Naive thymus-derived CD4-positive, alpha-beta T cell (primary cell): ENCODE measurements at regions not wholly inside any gene's neighbourhood (a gene's known extent, or its start where the extent isn't known, plus 50 kb on each side); places are given as distances from the start of the nearest gene placed in this dataset.
"Not testable (repeated sequence)": the region's sequence is repeated elsewhere in the genome, so short reads cannot be mapped to it uniquely, and the experiment has no call there.

Source experiments
- ATAC-seq: fragments of 150-1000 bp; cut with Tn5 transposase; 2 replicates; pipeline ENCODE4 v1.10.0; 2021; ENCODE audit warnings: mild to moderate bottlenecking, moderate library complexity
- CTCF ChIA-PET: fragments of 350-600 bp; sonication (Branson Sonifier 250); formaldehyde crosslinking; loops from one replicate; lab custom pipeline; 2021; ENCODE audit warnings: antibody characterized with exemption; lab: Charles Lee
- POLR2A ChIA-PET: fragments of 350-600 bp; sonication (Branson Sonifier 250); formaldehyde crosslinking; loops from one replicate; lab custom pipeline; 2021; ENCODE audit warnings: antibody characterized with exemption, inconsistent platforms; lab: Charles Lee
- DNase-seq, 9 donors: peaks; one replicate each; pipeline versions ENCODE4 v3.0.0 to v3.0.0-alpha.2; 2020 to 2022; ENCODE audit warnings: mixed read lengths in 1 of 9
- H3K27ac ChIP-seq: one replicate; pipeline ENCODE4 v1.7.0; 2013; ENCODE audit warnings: mild to moderate bottlenecking, low read depth, low read length, moderate library complexity
- H3K27me3 ChIP-seq, 2 donors: one replicate each; pipeline ENCODE4 v1.7.0; 2013; ENCODE audit warnings: low read length in 2 of 2, mild to moderate bottlenecking in 2 of 2, moderate library complexity in 2 of 2; ENCODE audit not compliant: control insufficient read depth in 2 of 2, insufficient read depth in 2 of 2
- H3K36me3 ChIP-seq, 3 experiments: 1 replicate in 2 of 3; 2 replicates in 1 of 3; pipeline ENCODE4 v1.7.0; 2013; ENCODE audit warnings: low read length in 3 of 3, mild to moderate bottlenecking in 3 of 3, moderate library complexity in 1 of 3; ENCODE audit not compliant: insufficient read depth in 3 of 3, control insufficient read depth in 2 of 3
- H3K4me1 ChIP-seq, 2 donors: one replicate each; pipeline ENCODE4 v1.7.0; 2013; ENCODE audit warnings: low read length in 2 of 2, mild to moderate bottlenecking in 2 of 2, moderate library complexity in 1 of 2; ENCODE audit not compliant: control insufficient read depth in 2 of 2, insufficient read depth in 2 of 2
- H3K4me3 ChIP-seq: 2 replicates; pipeline ENCODE4 v1.7.0; 2013; ENCODE audit warnings: mild to moderate bottlenecking, low read length
- H3K9me3 ChIP-seq, 3 experiments: 1 replicate in 2 of 3; 2 replicates in 1 of 3; pipeline ENCODE4 v1.7.0; 2013; ENCODE audit warnings: low read length in 3 of 3; ENCODE audit not compliant: control insufficient read depth in 2 of 3
- H3K27ac Mint-ChIP-seq, 9 donors: one replicate each; pipeline ENCODE4 v1.8.0; 2020 to 2022; ENCODE audit warnings: mixed read lengths in 9 of 9, mild to moderate bottlenecking in 8 of 9, moderate library complexity in 5 of 9, inconsistent platforms in 2 of 9
- H3K27me3 Mint-ChIP-seq, 5 donors: one replicate each; pipeline ENCODE4 v1.8.0; 2021 to 2022; ENCODE audit warnings: mixed read lengths in 5 of 5, mild to moderate bottlenecking in 1 of 5
- H3K36me3 Mint-ChIP-seq, 5 donors: one replicate each; pipeline ENCODE4 v1.8.0; 2020 to 2022; ENCODE audit warnings: mixed read lengths in 5 of 5, mild to moderate bottlenecking in 3 of 5, inconsistent platforms in 1 of 5
- H3K4me1 Mint-ChIP-seq, 7 donors: one replicate each; pipeline ENCODE4 v1.8.0; 2020 to 2022; ENCODE audit warnings: mixed read lengths in 7 of 7, mild to moderate bottlenecking in 3 of 7, inconsistent platforms in 1 of 7
- H3K4me3 Mint-ChIP-seq, 10 donors: one replicate each; pipeline ENCODE4 v1.8.0; 2020 to 2022; ENCODE audit warnings: mild to moderate bottlenecking in 10 of 10, mixed read lengths in 10 of 10, moderate library complexity in 6 of 10, inconsistent platforms in 2 of 10
- H3K9me3 Mint-ChIP-seq, 11 donors: one replicate each; pipeline ENCODE4 v1.8.0; 2020 to 2022; ENCODE audit warnings: mixed read lengths in 11 of 11, mild to moderate bottlenecking in 4 of 11, inconsistent platforms in 1 of 11, moderate library complexity in 1 of 11
- intact Hi-C, 2 donors: fragments of 100-400 bp; cut with micrococcal nuclease; formaldehyde crosslinking; loops; one replicate each; pipeline ENCODE4 v1.15.1; 2023

- Histone ChIP-seq H3K9me3 (peaks cover 0 to 10% (median 0%) of the 10 kb centered on the region in 3 experiments), H3K36me3 (no peaks in the 10 kb centered on the region), H3K27me3 (no peaks in the 10 kb centered on the region), H3K4me3 (no peak overlapping the region), H3K4me1 (no peaks in the 10 kb centered on the region), H3K27ac (no peak overlapping the region)
- POLR2A ChIA-PET = no interaction called here
- Mint-ChIP-seq H3K4me1 (no peaks in the 10 kb centered on the region), H3K27ac (no peak overlapping the region), H3K27me3 (no peaks in the 10 kb centered on the region), H3K4me3 (no peak overlapping the region), H3K36me3 (no peaks in the 10 kb centered on the region), H3K9me3 (peaks cover 2 to 26% (median 10%) of the 10 kb centered on the region in 11 donors)
- CTCF ChIA-PET = no interaction called here
- DNase-seq = no peak
- intact Hi-C loops = no loop called here
- ATAC-seq = no peak
These were observed 334.8 kb upstream of the NMUR2 start for GRCh38 chr5:152739916-152740315.

GRCh38 chr5:152741126-152741525, 336.0 kb upstream of the NMUR2 start:
- H3K27ac Mint-ChIP-seq, H3K4me1 Mint-ChIP-seq, H3K4me3 ChIP-seq, H3K4me1 ChIP-seq, ATAC-seq, H3K27ac ChIP-seq, H3K4me3 Mint-ChIP-seq, intact Hi-C loops, CTCF ChIA-PET, H3K36me3 ChIP-seq, DNase-seq, H3K27me3 ChIP-seq, H3K27me3 Mint-ChIP-seq, H3K36me3 Mint-ChIP-seq, POLR2A ChIA-PET: not testable (repeated sequence)
- H3K9me3 Mint-ChIP-seq = peaks cover 2 to 20% (median 10%) of the 10 kb centered on the region in 11 donors
- peaks cover 0 to 10% (median 0%) of the 10 kb centered on the region in 3 experiments for H3K9me3 ChIP-seq

GRCh38 chr5:152787709-152788217, 382.7 kb upstream of the NMUR2 start:
- H3K27me3 ChIP-seq, H3K27me3 Mint-ChIP-seq, H3K9me3 ChIP-seq, POLR2A ChIA-PET, H3K36me3 Mint-ChIP-seq, DNase-seq, H3K27ac ChIP-seq, H3K36me3 ChIP-seq, CTCF ChIA-PET, H3K4me1 Mint-ChIP-seq, H3K27ac Mint-ChIP-seq, intact Hi-C loops, ATAC-seq, H3K4me3 ChIP-seq, H3K4me3 Mint-ChIP-seq, H3K4me1 ChIP-seq: not testable (repeated sequence)
- H3K9me3 Mint-ChIP-seq = peaks cover 2 to 28% (median 11%) of the 10 kb centered on the region in 11 donors

- no peaks in the 10 kb centered on the region for H3K36me3 ChIP-seq
- no peaks in the 10 kb centered on the region for H3K36me3 Mint-ChIP-seq
- CTCF ChIA-PET = no interaction called here
- DNase-seq = no peak
- intact Hi-C loops = no loop called here
- no peak overlapping the region for H3K4me3 Mint-ChIP-seq
- no peak overlapping the region for H3K27ac Mint-ChIP-seq
- no peaks in the 10 kb centered on the region for H3K4me1 Mint-ChIP-seq
- no peaks in the 10 kb centered on the region for H3K27me3 ChIP-seq
- POLR2A ChIA-PET = no interaction called here
- H3K4me3 ChIP-seq = no peak overlapping the region
- H3K9me3 Mint-ChIP-seq = peaks cover 0 to 12% (median 3%) of the 10 kb centered on the region in 11 donors
- H3K4me1 ChIP-seq = no peaks in the 10 kb centered on the region
- H3K27me3 Mint-ChIP-seq = no peaks in the 10 kb centered on the region
- H3K27ac ChIP-seq = no peak overlapping the region
- no peaks in the 10 kb centered on the region for H3K9me3 ChIP-seq
- no peak for ATAC-seq
These were observed 396.8 kb upstream of the NMUR2 start for GRCh38 chr5:152801886-152802285.

- intact Hi-C loops = no loop called here
These were observed 399.1 kb upstream of the NMUR2 start for GRCh38 chr5:152804179-152804578.

GRCh38 chr5:152811988-152812387, 406.9 kb upstream of the NMUR2 start:
- Histone ChIP-seq H3K27ac (no peak overlapping the region), H3K4me1 (no peaks in the 10 kb centered on the region), H3K4me3 (no peak overlapping the region), H3K27me3 (no peaks in the 10 kb centered on the region), H3K9me3 (no peaks in the 10 kb centered on the region), H3K36me3 (no peaks in the 10 kb centered on the region)
- ChIA-PET POLR2A (no interaction called here), CTCF (no interaction called here)
- ATAC-seq (no peak), DNase-seq (no peak)
- peaks cover 0 to 17% (median 3%) of the 10 kb centered on the region in 11 donors for H3K9me3 Mint-ChIP-seq
- intact Hi-C loops = no loop called here
- no peak overlapping the region for H3K4me3 Mint-ChIP-seq
- peaks cover 0 to 4% (median 0%) of the 10 kb centered on the region in 5 donors for H3K36me3 Mint-ChIP-seq
- H3K4me1 Mint-ChIP-seq = no peaks in the 10 kb centered on the region
- no peaks in the 10 kb centered on the region for H3K27me3 Mint-ChIP-seq
- H3K27ac Mint-ChIP-seq = no peak overlapping the region

More at GRCh38 chr5:152804179-152804578, 399.1 kb upstream of the NMUR2 start:
- no peaks in the 10 kb centered on the region for H3K27me3 ChIP-seq
- no peaks in the 10 kb centered on the region for H3K36me3 Mint-ChIP-seq
- no peak overlapping the region for H3K4me3 Mint-ChIP-seq
- no peak for DNase-seq
- no peak overlapping the region for H3K27ac Mint-ChIP-seq
- H3K9me3 ChIP-seq = no peaks in the 10 kb centered on the region
- no peaks in the 10 kb centered on the region for H3K27me3 Mint-ChIP-seq
- no peaks in the 10 kb centered on the region for H3K36me3 ChIP-seq
- H3K4me3 ChIP-seq = no peak overlapping the region
- peaks cover 0 to 8% (median 2%) of the 10 kb centered on the region in 11 donors for H3K9me3 Mint-ChIP-seq
- ChIA-PET CTCF (no interaction called here), POLR2A (no interaction called here)
- no peaks in the 10 kb centered on the region for H3K4me1 ChIP-seq
- ATAC-seq = no peak
- H3K4me1 Mint-ChIP-seq = no peaks in the 10 kb centered on the region
- H3K27ac ChIP-seq = no peak overlapping the region

- H3K36me3 Mint-ChIP-seq = peaks cover 0 to 4% (median 0%) of the 10 kb centered on the region in 5 donors
- no peaks in the 10 kb centered on the region for H3K27me3 ChIP-seq
- no peaks in the 10 kb centered on the region for H3K27me3 Mint-ChIP-seq
- H3K9me3 Mint-ChIP-seq = peaks cover 0 to 13% (median 0%) of the 10 kb centered on the region in 11 donors
- H3K4me1 ChIP-seq = no peaks in the 10 kb centered on the region
- no peak overlapping the region for H3K27ac ChIP-seq
- CTCF ChIA-PET = no interaction called here
- no peak overlapping the region for H3K4me3 ChIP-seq
- DNase-seq (no peak), ATAC-seq (no peak)
- no peaks in the 10 kb centered on the region for H3K36me3 ChIP-seq
- H3K27ac Mint-ChIP-seq = no peak overlapping the region
- H3K9me3 ChIP-seq = no peaks in the 10 kb centered on the region
- no peak overlapping the region for H3K4me3 Mint-ChIP-seq
- intact Hi-C loops = no loop called here
- POLR2A ChIA-PET = no interaction called here
- no peaks in the 10 kb centered on the region for H3K4me1 Mint-ChIP-seq
These were observed 408.4 kb upstream of the NMUR2 start for GRCh38 chr5:152813526-152813925.
